HG02938 (cell line): ENCODE measurements at regions not wholly inside any gene's neighbourhood (a gene's known extent, or its start where the extent isn't known, plus 50 kb on each side); places are given as distances from the start of the nearest gene placed in this dataset.

ENCODE experiments used
- ATAC-seq: cut with Tn5 transposase; IDR thresholded peaks from one replicate; pipeline ENCODE4 v1.9.1; 2021; ENCODE audit warnings: mild to moderate bottlenecking, moderate library complexity; ENCODE audit not compliant: unreplicated experiment

- no peak for ATAC-seq
Observed at GRCh38 chr18:44602845-44603244, 77.8 kb upstream of the SETBP1 start.

DNA sequence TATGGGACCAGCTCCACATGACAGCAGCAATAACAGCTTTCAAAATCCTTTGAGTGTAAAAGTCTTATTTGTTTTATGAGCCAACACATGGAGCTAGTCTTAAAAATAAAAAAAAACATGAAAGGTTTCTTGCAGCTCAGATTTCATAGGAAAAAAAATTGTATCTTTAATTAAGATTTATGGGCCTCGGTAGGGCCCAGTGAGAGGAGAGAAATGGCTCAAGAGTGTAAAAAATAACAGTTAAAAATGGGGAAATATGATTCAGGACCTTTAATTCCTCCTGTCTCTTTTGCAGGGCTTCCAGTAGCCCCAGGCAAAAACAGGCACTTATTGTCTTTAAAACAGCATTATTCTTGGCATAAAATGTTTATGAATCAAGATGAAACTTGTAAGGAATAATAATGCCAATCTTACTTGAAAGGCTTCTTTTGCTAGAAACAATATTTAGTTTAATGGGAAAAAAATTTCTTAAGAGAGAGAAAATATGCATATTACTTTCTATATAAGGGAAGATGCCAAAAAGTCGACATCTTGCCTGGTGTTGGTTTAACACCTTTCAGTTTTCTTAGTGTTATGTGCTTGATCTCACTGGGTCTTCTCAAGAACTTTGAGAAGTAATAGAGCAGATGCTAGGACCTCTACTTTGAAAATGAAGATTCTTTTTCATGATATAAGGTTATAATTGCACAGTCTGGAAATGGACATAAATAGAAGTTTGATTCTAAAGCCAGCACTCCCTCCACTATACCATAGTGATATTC, 71.3 kb upstream of the SETBP1 start:
- no peak for ATAC-seq

- no peak for ATAC-seq
Observed at GRCh38 chr18:44620812-44621211, 59.9 kb upstream of the SETBP1 start.

DNA sequence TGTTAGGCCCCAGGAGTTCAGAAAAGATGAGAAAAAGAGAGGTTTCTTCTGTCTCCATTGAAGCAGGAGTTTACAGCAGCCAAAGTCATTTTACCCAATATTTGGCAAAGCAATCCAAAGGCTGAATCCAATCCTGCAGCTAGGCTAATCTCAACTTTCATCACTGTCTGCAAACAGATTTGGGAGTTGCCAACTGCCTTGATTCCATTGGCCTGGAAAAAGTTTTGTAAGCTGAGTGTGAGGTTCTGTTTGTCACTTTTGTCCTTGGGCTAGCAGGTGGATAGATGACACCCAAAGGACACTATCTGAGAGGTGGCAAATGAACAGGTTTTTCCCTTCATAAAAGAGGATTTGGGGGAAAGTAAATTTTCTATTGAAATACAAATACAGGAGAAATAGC, 56.6 kb upstream of the SETBP1 start:
- ATAC-seq: no peak

DNA sequence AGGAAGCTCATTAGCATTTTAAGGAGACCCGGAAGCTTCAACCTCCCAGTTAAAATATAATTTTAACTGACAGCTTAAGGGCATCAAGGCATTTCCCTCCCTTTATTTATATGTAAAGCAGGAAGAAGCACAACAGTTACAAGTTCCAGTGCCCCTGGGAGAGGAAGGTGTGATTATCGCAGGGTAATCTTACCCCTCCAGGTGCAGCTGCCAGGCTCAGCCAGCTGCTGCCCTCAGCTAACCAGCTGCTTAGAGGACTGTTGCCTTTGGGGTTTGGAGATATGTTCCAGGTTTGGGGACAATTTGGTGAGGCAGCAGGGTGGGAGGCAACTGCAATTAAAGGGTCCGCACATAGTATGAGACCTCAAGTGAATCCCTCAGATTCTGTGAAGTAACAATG, 55.3 kb upstream of the SETBP1 start:
- ATAC-seq: no peak

GRCh38 chr18:44626236-44626635, 54.5 kb upstream of the SETBP1 start:
- no peak for ATAC-seq

DNA sequence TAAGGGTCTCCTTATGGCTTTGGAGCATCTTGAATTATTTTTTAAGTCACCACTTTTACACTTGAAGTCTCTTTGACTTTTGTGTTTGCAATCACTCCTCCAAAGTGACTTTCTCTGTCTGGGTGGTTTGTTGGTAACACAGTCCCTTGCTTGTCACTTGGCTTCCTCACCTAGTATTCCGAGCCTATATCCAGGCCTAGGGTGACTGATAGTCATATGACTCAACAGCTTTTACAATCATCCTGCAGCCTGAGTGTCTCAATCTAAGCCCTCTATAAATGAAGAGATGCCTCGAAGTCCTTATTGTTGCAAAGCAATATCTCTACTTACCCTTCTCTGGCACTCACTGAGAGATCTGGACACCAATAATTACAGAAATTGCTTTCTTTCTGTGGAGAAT, 53.9 kb upstream of the SETBP1 start:
- no peak for ATAC-seq

DNA sequence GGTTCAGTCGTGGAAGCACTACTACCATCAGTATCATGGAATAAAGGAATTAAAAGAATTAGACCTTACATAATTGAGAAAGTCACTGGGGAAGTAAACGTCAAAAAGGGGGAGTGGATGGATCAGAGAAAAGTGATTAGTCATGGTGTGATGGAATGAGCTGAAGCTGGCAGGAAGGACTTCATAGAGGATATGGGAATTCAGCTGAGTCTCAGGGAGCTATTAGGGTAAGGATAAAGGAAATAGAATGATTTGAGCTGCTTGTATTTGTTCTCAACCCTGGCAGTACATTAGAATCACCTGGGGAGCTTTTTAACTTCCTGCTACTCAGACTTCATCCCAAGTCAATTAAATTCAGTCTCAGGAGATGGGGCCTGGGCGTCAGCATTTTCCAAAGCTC, 53.4 kb upstream of the SETBP1 start:
- ATAC-seq: no peak

GRCh38 chr18:44629406-44629805, 51.3 kb upstream of the SETBP1 start:
- no peak for ATAC-seq

DNA sequence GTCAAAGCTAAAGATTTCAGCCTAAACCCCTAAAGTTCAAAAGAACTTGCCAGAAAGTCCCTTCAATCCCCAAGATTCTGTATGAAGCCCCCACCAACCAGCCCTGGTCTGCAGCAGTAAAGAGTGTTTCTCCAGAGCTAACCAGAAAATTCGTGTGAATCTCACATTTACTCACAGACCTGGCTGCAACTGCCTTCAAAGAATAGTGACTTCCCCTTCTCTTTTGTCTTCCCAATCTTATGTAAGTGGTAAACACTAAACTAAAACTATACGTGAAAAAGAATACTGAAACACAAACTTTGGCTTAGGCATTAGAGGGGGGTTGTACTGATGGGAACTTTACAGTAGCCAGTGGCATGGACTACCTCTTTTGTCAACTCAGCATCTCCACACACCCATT, 50.6 kb upstream of the SETBP1 start:
- ATAC-seq: no peak
